Fibroblast of lung (primary cell): ENCODE measurements at regions not wholly inside any gene's neighbourhood (a gene's known extent, or its start where the extent isn't known, plus 50 kb on each side); places are given as distances from the start of the nearest gene placed in this dataset.

Experiments
- DNase-seq, 2 donors: peaks; one replicate each; pipeline versions ENCODE4 v3.0.0 to v3.0.0-alpha.2; 2010; ENCODE audit warnings: low read depth in 2 of 2
- H2AFZ ChIP-seq: 2 replicates; pipeline ENCODE4 v1.5.1; 2012; ENCODE audit warnings: low read length, control low read depth, inconsistent platforms
- H3K27ac ChIP-seq: 2 replicates; pipeline ENCODE4 v1.5.1; 2011; ENCODE audit warnings: low read length, control low read depth; ENCODE audit not compliant: insufficient read depth
- H3K27me3 ChIP-seq: 2 replicates; pipeline ENCODE4 v1.5.1; 2011; ENCODE audit warnings: mild to moderate bottlenecking, low read length; ENCODE audit not compliant: control insufficient read depth, insufficient read depth
- H3K36me3 ChIP-seq: 2 replicates; pipeline ENCODE4 v1.5.1; 2011; ENCODE audit warnings: low read length; ENCODE audit not compliant: control insufficient read depth, insufficient read depth
- H3K4me1 ChIP-seq: 2 replicates; pipeline ENCODE4 v1.5.1; 2011; ENCODE audit warnings: low read length; ENCODE audit not compliant: control insufficient read depth, insufficient read depth; ENCODE audit errors: extremely low read depth
- H3K4me2 ChIP-seq: 2 replicates; pipeline ENCODE4 v1.5.1; 2011; ENCODE audit warnings: low read length, control low read depth; ENCODE audit not compliant: insufficient read depth; ENCODE audit errors: extremely low read depth
- H3K4me3 ChIP-seq, 4 experiments: fragments of 200-600 bp in 1 of 4; sonication (generic) in 1 of 4; replicated peaks in 1 of 4; 2 replicates each; pipeline ENCODE4 v1.5.1; 2011 to 2016; ENCODE audit warnings: low read length in 4 of 4, low read depth in 3 of 4, mild to moderate bottlenecking in 3 of 4, control low read depth in 2 of 4, inconsistent platforms in 1 of 4, mixed read lengths in 1 of 4; ENCODE audit not compliant: insufficient read depth in 1 of 4; ENCODE audit errors: control extremely low read depth in 1 of 4
- H3K79me2 ChIP-seq: 2 replicates; pipeline ENCODE4 v1.5.1; 2012; ENCODE audit warnings: mild to moderate bottlenecking, low read length, inconsistent platforms; ENCODE audit not compliant: control insufficient read depth, insufficient read depth
- H3K9ac ChIP-seq: 2 replicates; pipeline ENCODE4 v1.5.1; 2011; ENCODE audit warnings: mild to moderate bottlenecking, low read length, control low read depth; ENCODE audit not compliant: insufficient read depth
- H3K9me3 ChIP-seq: 2 replicates; pipeline ENCODE4 v1.5.1; 2012; ENCODE audit warnings: low read depth, low read length; ENCODE audit not compliant: control insufficient read depth, insufficient read depth
- H4K20me1 ChIP-seq: 2 replicates; pipeline ENCODE4 v1.5.1; 2011; ENCODE audit warnings: low read length; ENCODE audit not compliant: control insufficient read depth, insufficient read depth; ENCODE audit errors: extremely low read depth
- CTCF ChIP-seq, 2 donors: IDR thresholded peaks in 1 of 2; conservative IDR thresholded peaks in 1 of 2; 1 replicate in 1 of 2; 2 replicates in 1 of 2; pipeline ENCODE4 v1.5.1; 2011 to 2012; ENCODE audit warnings: low read length in 2 of 2, control low read depth in 1 of 2, inconsistent platforms in 1 of 2, low read depth in 1 of 2, mild to moderate bottlenecking in 1 of 2
- EZH2 ChIP-seq: IDR thresholded peaks from 2 replicates; pipeline ENCODE4 v1.5.1; 2012; ENCODE audit warnings: low read length, control low read depth, mild to moderate bottlenecking; ENCODE audit errors: missing control alignments

DNA sequence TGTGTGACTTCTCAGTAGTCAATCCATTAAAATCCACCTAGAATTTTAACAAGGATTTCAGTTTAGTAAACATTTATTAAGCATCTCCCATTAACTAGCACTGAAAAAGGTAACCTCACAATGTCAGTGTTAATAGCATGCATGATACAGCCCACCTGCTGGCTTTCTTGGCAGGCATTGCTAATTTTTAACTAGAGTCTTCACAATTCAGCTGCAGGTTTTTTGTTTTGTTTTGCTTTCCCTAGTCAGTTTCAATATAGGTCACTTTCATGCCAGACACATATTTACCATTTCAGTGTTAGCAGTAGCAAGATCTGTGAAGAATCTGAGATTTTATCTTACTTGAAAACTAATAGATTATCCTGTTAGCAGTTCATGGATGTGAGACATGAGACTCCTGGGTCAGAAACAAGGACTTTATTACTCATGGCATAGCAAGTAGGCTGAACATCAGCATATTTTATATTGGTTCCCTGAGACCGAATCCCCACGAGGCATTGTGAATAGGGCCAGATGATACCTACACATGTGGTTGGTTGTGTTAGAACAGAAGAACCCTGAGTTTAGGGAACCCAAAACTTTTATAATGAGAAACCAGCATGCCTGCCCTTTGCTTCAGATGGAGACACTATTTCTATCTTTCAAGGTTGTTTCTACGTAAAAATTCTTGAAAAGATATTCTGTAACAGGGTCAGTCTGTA lies 198.0 kb upstream of the HTR2A start:
- Histone ChIP-seq H3K27ac (no peak overlapping the region), H2AFZ (no peak overlapping the region), H3K4me2 (no peak overlapping the region), H4K20me1 (no peaks in the 10 kb centered on the region), H3K4me1 (no peaks in the 10 kb centered on the region), H3K4me3 (no peak overlapping the region), H3K9ac (no peak overlapping the region), H3K9me3 (no peaks in the 10 kb centered on the region), H3K27me3 (no peaks in the 10 kb centered on the region), H3K36me3 (no peaks in the 10 kb centered on the region), H3K79me2 (no peaks in the 10 kb centered on the region)
- TF ChIP-seq EZH2 (no peak), CTCF (conservative IDR thresholded peaks at IDR 0.05 in 1 of 2, IDR thresholded peaks at IDR 0.05 in 1 of 2; ENCODE audit: low read depth in 1 of 2, low read length in 2 of 2) (no peak)
- no peak for DNase-seq

- Histone ChIP-seq H3K9ac (no peak overlapping the region), H2AFZ (no peak overlapping the region), H3K27ac (no peak overlapping the region), H3K4me3 (no peak overlapping the region), H3K4me1 (no peaks in the 10 kb centered on the region), H3K9me3 (no peaks in the 10 kb centered on the region), H3K27me3 (no peaks in the 10 kb centered on the region), H3K36me3 (no peaks in the 10 kb centered on the region), H3K79me2 (no peaks in the 10 kb centered on the region), H4K20me1 (no peaks in the 10 kb centered on the region), H3K4me2 (no peak overlapping the region)
- TF ChIP-seq EZH2: no peak
- TF ChIP-seq CTCF (conservative IDR thresholded peaks at IDR 0.05 in 1 of 2, IDR thresholded peaks at IDR 0.05 in 1 of 2; ENCODE audit: low read depth in 1 of 2, low read length in 2 of 2): no peak
- no peak for DNase-seq
Measured at GRCh38 chr13:47092202-47092601, 195.3 kb upstream of the HTR2A start.

DNA sequence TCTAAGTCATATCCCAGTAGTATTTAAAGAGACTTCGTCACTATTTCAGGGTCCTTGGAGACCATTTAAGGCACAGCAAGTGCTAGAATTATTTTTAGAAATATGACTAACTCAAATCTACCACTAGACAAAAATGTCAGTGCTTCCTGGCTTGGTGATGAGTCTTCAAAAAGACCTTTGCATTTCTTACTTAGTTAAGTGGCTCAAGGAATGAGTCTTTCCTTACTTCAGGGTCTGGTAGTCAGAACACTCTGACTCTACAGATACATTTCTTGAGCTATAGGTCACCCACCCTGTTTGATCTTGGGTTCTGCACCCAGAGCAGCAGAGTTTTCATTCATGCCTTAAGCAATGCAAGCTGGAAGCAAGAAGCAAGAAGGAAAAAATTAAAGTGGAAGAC lies 191.0 kb upstream of the HTR2A start:
- no peak for TF ChIP-seq CTCF (conservative IDR thresholded peaks at IDR 0.05 in 1 of 2, IDR thresholded peaks at IDR 0.05 in 1 of 2; ENCODE audit: low read depth in 1 of 2, low read length in 2 of 2)
- no peak for TF ChIP-seq EZH2
- no peak overlapping the region for H2AFZ ChIP-seq
- H3K4me2 ChIP-seq: no peak overlapping the region
- peak; percentile 45 to 85 for DNase-seq
- no peak overlapping the region for H3K9ac ChIP-seq
- no peaks in the 10 kb centered on the region for H3K4me1 ChIP-seq
- H3K79me2 ChIP-seq: no peaks in the 10 kb centered on the region
- H3K9me3 ChIP-seq: no peaks in the 10 kb centered on the region
- H3K36me3 ChIP-seq: no peaks in the 10 kb centered on the region
- H3K27ac ChIP-seq: no peak overlapping the region
- H3K4me3 ChIP-seq: no peak overlapping the region
- no peaks in the 10 kb centered on the region for H4K20me1 ChIP-seq
- H3K27me3 ChIP-seq: no peaks in the 10 kb centered on the region
